ENCODE measurements at regions not wholly inside any gene's neighbourhood (a gene's known extent, or its start where the extent isn't known, plus 50 kb on each side); places are given as distances from the start of the nearest gene placed in this dataset.

DNA sequence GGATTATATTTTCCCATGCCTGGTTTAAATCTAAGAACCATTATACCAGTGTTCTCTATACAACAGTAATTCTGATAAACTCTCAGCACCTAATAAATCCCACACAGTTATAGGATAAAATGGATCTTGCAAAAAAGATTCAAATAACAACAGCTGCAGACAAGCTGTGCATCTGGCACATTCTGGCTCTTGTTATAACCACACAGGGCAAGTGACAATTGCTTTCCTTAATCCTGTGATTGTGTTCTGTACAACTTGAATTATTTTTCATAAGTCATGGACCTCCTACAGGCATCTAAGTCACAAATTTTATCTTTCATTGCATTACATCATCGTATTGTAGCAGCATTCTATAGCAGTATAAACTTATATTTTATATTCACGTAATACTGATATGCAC is 948.3 kb downstream of the SLITRK1 start:
- no peak for FAIRE-seq

DNA sequence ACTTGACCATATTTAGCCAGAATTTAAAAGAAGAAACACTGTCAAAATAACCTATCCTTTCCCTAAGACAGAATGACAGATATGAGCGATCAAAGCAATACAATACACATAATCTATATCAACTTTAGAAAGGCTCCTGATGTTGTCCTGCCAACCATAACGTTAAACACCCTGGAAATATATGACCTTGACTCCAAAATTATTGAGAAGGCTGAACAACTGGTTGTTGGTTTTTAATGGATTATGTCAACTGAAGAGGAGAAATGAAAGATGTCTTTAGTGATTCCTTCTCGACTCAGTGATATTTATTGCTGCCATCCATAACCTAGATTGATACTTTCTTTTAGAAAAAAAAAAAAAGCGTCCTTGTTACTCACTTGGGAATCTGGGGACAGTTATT is 957.2 kb downstream of the SLITRK1 start:
- FAIRE-seq = no peak

GRCh38 chr13:82917984-82918383 is 964.3 kb downstream of the SLITRK1 start:
- FAIRE-seq = no peak

DNA sequence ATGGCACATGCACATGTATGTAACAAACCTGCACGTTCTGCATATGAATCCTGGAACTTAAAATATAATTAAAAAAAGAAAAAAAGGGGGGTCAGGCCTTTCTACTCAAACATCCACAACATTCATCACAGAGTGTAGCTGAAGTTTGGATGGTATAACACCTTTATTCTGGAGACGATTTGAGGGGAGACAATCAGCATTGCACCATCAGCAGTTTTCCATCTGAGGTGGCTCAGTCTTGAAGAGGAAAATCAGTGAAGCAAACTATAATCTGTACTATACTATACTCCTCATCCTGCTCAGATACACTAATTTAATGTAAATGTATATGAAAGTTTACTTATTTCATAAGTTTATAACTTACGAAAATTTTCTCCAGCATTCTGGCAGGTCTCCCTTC is 969.7 kb downstream of the SLITRK1 start:
- FAIRE-seq = no peak

DNA sequence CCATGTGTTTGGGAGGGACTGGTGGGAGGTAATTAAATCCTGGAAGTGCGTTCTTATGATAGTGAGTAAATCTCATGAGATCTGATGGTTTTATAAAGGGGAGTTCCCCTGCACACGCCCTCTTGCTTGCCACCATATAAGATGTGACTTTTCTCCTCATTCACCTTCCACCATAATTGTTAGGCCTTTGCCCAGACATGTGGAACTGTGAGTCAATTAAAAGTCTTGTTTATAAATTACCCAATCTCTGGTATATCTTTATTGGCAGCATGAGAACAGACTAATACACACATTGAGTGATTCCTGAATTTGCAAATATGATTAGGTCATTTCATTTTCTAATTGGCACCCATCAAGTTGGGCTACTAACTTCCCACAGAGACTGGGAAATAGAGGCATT is 977.2 kb downstream of the SLITRK1 start:
- FAIRE-seq = no peak

- no peak for FAIRE-seq
These were observed 981.8 kb downstream of the SLITRK1 start for GRCh38 chr13:82900453-82900852.

- FAIRE-seq = no peak
These were observed 983.7 kb downstream of the SLITRK1 start for GRCh38 chr13:82898586-82898985.

DNA sequence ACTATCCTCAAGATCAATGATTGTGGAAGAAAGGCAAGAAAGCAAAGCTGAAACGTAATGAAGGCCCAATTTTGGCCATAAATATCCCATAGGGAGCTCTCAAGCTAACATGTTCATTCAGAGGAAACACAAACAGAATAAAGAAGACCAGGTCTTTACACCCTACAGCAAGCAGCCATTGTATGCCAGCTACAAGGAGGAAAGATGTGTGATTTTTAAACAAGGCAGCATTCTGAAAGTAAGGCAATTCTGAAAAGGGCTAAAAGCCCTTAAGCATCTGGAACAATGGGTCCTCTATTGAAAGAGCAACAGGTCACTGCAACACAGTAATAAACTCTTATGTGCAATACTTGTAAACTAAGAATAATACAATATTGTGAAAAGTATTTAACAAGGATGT is 1002.4 kb downstream of the SLITRK1 start:
- no peak for FAIRE-seq

GRCh38 chr13:82878536-82878935 is 1003.7 kb downstream of the SLITRK1 start:
- FAIRE-seq = no peak

DNA sequence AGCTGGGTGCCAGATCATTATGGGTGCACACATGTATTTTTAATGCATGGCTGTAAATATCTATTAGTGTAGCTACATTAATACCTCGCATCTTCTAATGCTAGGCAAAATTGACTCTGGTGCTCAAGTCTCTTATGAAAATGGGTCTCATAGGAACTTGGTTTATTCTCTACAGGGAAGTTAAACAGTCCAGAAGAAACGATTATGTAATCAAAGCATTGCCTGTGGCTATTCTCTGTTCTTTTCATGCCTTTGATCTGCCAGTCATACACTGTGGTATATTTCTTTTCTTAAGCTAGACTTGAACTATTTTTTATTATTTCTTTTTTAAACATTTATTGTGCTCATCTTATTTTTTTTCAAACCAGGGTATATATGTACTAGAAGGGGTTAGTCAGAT is 1015.0 kb downstream of the SLITRK1 start:
- no peak for FAIRE-seq

DNA sequence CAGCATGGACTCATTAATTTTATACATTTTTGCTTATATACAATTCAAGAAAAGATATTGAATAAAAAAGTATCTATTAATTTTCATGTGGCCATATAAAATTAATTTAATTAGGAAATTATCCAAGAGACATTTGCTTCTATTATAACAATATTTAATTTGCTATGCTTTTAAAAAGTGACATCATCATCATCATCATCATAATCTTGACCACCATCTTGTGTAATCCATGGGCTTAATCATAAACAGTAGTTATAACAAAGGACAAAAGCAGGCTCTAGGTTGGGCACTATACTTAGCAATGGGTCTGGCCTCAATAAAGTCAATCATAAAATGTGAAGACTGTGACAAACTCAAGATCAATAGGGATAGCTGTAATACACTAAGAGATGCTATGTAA is 1031.6 kb downstream of the SLITRK1 start:
- FAIRE-seq = no peak

DNA sequence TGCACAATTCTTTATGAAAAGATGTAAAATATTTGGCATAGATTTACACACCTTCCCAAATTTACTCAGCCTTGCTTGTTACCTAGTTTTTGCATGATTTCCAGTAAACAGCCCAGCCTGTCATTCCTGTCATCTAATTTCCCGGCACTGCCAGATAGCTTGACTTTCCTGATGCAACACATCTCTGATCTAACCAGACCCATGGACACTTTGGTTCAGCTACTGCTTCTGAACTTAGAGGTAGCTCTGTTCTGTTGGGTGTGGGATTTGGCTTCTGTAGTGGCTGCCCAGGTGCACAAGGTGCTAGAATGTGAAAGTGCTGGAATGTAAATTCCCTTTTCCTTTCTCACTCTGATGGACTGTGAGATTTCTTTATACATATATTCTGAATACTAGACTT is 1033.5 kb downstream of the SLITRK1 start:
- no peak for FAIRE-seq

DNA sequence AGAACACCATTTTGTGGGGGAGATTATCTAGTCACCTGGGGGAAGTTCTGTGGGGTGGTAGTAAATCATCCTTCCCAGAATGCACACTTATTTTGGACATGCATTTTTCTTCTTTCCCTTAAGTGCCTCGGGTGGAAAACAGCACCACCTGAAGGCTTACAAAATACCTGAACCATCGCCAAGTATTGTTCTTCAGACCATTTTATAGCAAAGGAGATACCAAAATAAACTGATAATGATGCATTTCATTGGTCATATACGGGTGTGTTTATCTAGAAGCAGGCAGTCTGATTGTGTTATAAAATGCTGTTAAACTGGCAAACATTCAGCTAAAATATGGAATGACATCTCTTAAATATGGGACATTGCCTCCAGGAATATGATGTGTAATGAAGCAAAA is 1034.7 kb downstream of the SLITRK1 start:
- FAIRE-seq = no peak

- FAIRE-seq = no peak
These were observed 1048.4 kb downstream of the SLITRK1 start for GRCh38 chr13:82833923-82834322.

- FAIRE-seq = no peak
These were observed 1053.2 kb downstream of the SLITRK1 start for GRCh38 chr13:82829040-82829439.

DNA sequence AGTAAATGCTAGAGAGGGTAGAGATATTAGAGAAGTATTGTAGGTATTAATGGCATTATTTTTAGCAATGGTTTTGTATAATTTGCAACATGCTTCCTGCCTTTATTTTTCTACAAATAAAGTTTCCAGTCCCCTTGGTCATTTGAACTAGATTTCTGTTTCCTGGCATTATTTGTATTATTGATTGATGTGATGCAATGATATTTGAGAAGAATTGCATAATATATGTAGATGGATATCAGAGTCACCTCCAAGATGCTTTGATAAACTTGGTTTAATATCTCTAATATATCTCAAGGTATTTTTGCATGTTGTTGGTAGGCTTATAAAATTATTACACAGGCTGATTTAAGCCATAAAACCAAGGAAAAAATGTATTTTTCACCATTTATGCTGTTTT is 1054.5 kb downstream of the SLITRK1 start:
- no peak for FAIRE-seq

- no peak for FAIRE-seq
These were observed 1059.3 kb downstream of the SLITRK1 start for GRCh38 chr13:82822935-82823334.

DNA sequence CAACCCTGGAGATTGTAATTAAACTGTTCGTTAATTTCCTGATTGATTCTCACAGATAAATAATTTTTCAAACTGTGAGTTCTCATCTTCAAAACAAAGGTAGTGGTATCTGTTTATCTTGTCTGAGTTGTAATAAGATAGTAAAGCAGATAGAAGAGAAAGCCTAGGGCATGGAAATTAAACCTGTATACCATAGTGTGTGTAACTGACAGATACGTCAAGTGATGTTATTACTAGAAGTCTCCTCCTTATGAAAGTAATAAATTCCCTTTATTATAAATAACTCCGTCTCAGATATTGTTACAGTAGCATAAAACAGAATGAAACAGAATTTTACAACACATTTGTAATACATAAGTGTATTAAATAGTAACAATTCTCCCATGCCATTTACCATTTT is 1065.1 kb downstream of the SLITRK1 start:
- no peak for FAIRE-seq

DNA sequence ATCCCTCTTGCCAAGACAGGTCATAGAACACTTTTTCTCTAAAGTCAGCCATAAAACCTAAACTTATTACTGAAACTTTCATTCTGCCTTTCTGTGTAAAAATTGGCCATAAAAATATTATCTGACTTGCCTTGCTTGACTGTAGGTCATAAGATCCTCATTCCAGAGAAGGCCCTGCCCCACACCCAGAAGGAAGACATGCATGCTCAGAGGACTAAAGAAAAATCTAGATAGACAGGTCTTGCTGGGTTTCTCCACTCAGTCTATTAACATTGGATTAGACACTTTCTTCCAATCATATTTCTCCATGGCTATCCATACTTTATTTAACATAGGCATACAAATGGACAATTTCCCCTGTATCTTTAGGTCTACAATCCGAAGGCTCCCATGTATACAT is 1066.5 kb downstream of the SLITRK1 start:
- FAIRE-seq = no peak

DNA sequence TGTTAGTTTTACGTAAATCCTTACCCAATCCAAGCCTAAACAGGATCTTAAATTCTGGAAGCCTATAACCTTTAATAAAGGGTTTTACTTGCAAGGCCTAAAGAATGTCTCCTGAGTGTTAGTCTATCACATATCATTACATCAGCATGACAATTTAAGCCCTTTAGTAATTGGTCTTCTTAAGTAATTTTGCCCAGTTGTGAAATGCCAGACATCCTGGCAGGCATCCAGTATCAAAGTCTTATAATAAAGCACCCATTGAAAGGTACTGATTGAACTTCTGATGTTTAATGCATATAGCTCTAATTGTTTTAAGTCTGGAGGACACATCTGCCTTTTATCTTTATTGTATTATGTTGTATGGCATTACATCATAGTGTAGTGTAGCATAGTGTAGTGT is 1078.9 kb downstream of the SLITRK1 start:
- no peak for FAIRE-seq

GRCh38 chr13:82802528-82802927 is 1079.7 kb downstream of the SLITRK1 start:
- no peak for FAIRE-seq

DNA sequence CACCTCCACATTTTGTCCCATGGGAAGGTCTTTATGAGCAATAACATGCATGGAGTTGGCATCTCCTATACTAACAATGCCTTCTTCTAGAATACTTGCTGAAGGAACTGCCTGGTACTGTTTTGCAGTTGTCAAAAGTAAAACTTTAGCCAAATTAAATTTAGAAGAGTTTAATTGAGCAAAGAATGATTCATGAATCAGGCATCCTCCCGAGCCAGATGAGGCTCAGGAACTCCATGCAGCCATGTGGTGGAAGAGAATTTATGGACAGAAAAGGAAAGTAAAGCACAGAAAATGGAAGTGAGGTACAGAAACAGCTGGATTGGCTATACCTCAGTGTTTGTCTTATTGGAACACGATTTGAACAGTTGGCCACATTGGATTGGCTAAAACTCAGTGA is 1081.9 kb downstream of the SLITRK1 start:
- no peak for FAIRE-seq

- FAIRE-seq = no peak
These were observed 1084.4 kb downstream of the SLITRK1 start for GRCh38 chr13:82797876-82798275.

DNA sequence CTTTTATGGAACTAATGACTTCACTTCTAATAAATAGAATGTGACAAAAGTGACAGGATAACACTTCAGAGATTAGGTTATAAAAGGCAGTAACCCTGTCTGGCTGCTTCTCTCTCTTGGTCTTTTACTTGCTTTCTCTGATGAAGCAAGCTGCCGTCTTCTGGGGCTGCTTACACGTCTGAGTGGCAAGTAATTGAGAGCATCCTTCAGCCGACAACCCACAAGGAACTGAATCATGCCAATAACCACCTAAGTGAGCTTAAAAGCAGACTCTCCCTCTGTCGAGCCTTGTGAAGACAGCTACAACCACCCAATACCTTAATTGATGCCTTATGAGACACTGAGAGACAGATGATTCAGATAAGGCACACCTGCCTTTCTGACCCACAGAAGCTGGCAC is 1091.2 kb downstream of the SLITRK1 start:
- FAIRE-seq = no peak

- FAIRE-seq = no peak
These were observed 1109.5 kb downstream of the SLITRK1 start for GRCh38 chr13:82772816-82773215.

GRCh38 chr13:82766732-82767321 is 1115.4 kb downstream of the SLITRK1 start:
- no peak for FAIRE-seq

All from islet of Langerhans (tissue), 1 donor.